GM12878 (cell line): ENCODE measurements at regions not wholly inside any gene's neighbourhood (a gene's known extent, or its start where the extent isn't known, plus 50 kb on each side); places are given as distances from the start of the nearest gene placed in this dataset.

Experiments used
- ATAC-seq: fragments of 200-7000 bp; cut with Tn5 transposase; 3 replicates; pipeline ENCODE4 v1.9.1; 2020; ENCODE audit warnings: mild to moderate bottlenecking, moderate library complexity
- BruUV-seq: library from RNA; stranded (reverse); fragments of 400-500 nt; replicated peaks from 2 replicates; lab custom pipeline; 2021; lab: Mats Ljungman, UMichigan
- CTCF ChIA-PET: fragments of 300-600 bp; sonication (Branson Sonifier 250); formaldehyde crosslinking; extraction: SDS; loops from one replicate; lab custom pipeline; 2021; ENCODE audit warnings: inconsistent platforms; lab: Yijun Ruan, JAX
- POLR2A ChIA-PET: fragments of 350-600 bp; formaldehyde crosslinking; extraction: SDS; loops from one replicate; lab custom pipeline; 2021; ENCODE audit warnings: inconsistent platforms; lab: Charles Lee
- RAD21 ChIA-PET: fragments of 300-600 bp; sonication (Branson Sonifier 250); formaldehyde crosslinking; loops from one replicate; lab custom pipeline; 2023; ENCODE audit warnings: antibody characterized with exemption; ENCODE audit not compliant: unreplicated experiment; lab: Charles Lee
- SMC1A ChIA-PET: fragments of 300-600 bp; sonication (Branson Sonifier 250); formaldehyde crosslinking; loops from one replicate; lab custom pipeline; 2023; ENCODE audit not compliant: unreplicated experiment, uncharacterized antibody; lab: Charles Lee
- DNase-seq: peaks from one replicate; pipeline ENCODE4 v3.0.0-alpha.2; 2011; ENCODE audit warnings: low read depth, low spot score
- FAIRE-seq: peaks from 3 replicates; lab custom pipeline; 2011; peaks lifted over from hg19 to GRCh38; lab: Jason Lieb, UNC
- H2AFZ ChIP-seq: 2 replicates; pipeline ENCODE4 v1.6.0; 2011; ENCODE audit warnings: low read depth, low read length, control low read depth; ENCODE audit not compliant: control insufficient read depth
- H3K27ac ChIP-seq: 2 replicates; pipeline ENCODE4 v1.5.1; 2011; ENCODE audit warnings: control low read depth; ENCODE audit not compliant: control insufficient read depth, insufficient read depth
- H3K27me3 ChIP-seq, 2 experiments: replicated peaks in 1 of 2; 2 replicates each; pipeline versions ENCODE4 v1.6.0 to v1.6.1; 2011; ENCODE audit warnings: low read length in 1 of 2; ENCODE audit not compliant: control insufficient read depth in 2 of 2, insufficient read depth in 2 of 2
- H3K36me3 ChIP-seq, 2 experiments: 2 replicates each; pipeline ENCODE4 v1.5.1; 2011; ENCODE audit warnings: low read length in 1 of 2; ENCODE audit not compliant: control insufficient read depth in 2 of 2, insufficient read depth in 2 of 2
- H3K4me1 ChIP-seq: 2 replicates; pipeline ENCODE4 v1.6.1; 2011; ENCODE audit warnings: mild to moderate bottlenecking, low read length, moderate library complexity, mixed read lengths; ENCODE audit not compliant: control insufficient read depth, insufficient read depth
- H3K4me2 ChIP-seq: 2 replicates; pipeline ENCODE4 v1.6.0; 2011; ENCODE audit warnings: control low read depth; ENCODE audit not compliant: control insufficient read depth, insufficient read depth
- H3K4me3 ChIP-seq: fragments of 200-600 bp; sonication (generic); 2 replicates; pipeline ENCODE4 v1.5.1; 2016
- H3K79me2 ChIP-seq: 2 replicates; pipeline ENCODE4 v1.6.0; 2011; ENCODE audit warnings: low read length; ENCODE audit not compliant: control insufficient read depth, insufficient read depth
- H3K9ac ChIP-seq: 2 replicates; pipeline ENCODE4 v1.8.0; 2011; ENCODE audit warnings: low read length, control low read depth, mixed read lengths; ENCODE audit not compliant: control insufficient read depth, insufficient read depth
- H3K9me3 ChIP-seq: replicated peaks from 3 replicates; pipeline ENCODE4 v1.5.1; 2011; ENCODE audit warnings: mild to moderate bottlenecking, low read length; ENCODE audit not compliant: control insufficient read depth, insufficient read depth
- H4K20me1 ChIP-seq: 2 replicates; pipeline ENCODE4 v1.6.0; 2011; ENCODE audit not compliant: control insufficient read depth, insufficient read depth
- HCFC1 ChIP-seq: fragments of 150-350 bp; IDR thresholded peaks from 2 replicates; pipeline ENCODE4 v1.6.1; 2014; ENCODE audit warnings: low read length
- KLF5 ChIP-seq: fragments of 450-650 bp; IDR thresholded peaks from 2 replicates; pipeline ENCODE4 v1.6.1; 2014; ENCODE audit warnings: mild to moderate bottlenecking; ENCODE audit not compliant: partially characterized antibody
- MTA3 ChIP-seq: IDR thresholded peaks from 2 replicates; pipeline ENCODE4 v1.6.1; 2012; ENCODE audit warnings: low read length, inconsistent platforms, borderline replicate concordance
- MXI1 ChIP-seq: fragments of 150-350 bp; IDR thresholded peaks from 2 replicates; pipeline ENCODE4 v1.6.1; 2011; ENCODE audit warnings: low read depth, mild to moderate bottlenecking, inconsistent platforms, low read length, improper control_type of control experiment
- PAX8 ChIP-seq: fragments of 450-650 bp; IDR thresholded peaks from 2 replicates; pipeline ENCODE4 v1.6.1; 2017; ENCODE audit warnings: mild to moderate bottlenecking, moderate library complexity
- RB1 ChIP-seq: fragments of 450-650 bp; formaldehyde crosslinking; IDR thresholded peaks from 2 replicates; pipeline ENCODE4 v1.6.1; 2017; ENCODE audit warnings: mild to moderate bottlenecking, borderline replicate concordance
- SP1 ChIP-seq: IDR thresholded peaks from one replicate; pipeline ENCODE4 v1.6.1; 2011; ENCODE audit warnings: low read depth, low read length
- SUZ12 ChIP-seq: fragments of 200-600 bp; sonication (generic); IDR thresholded peaks from one replicate; pipeline ENCODE4 v1.6.1; 2018; ENCODE audit warnings: antibody characterized with exemption, mild to moderate bottlenecking; ENCODE audit not compliant: unreplicated experiment
- TARDBP ChIP-seq: IDR thresholded peaks from 2 replicates; pipeline ENCODE4 v1.6.1; 2016; ENCODE audit warnings: borderline replicate concordance
- WGBS: methylation state at CpG from one replicate; pipeline ENCODE4 v1.1.6; 2016; ENCODE audit warnings: low lambda C conversion rate; ENCODE audit not compliant: insufficient replicate concordance, insufficient coverage; ENCODE audit errors: missing lambda C conversion rate; 5-methylcytosine and 5-hydroxymethylcytosine counted together
- in situ Hi-C: fragments of 300-500 bp; cut with MboI; formaldehyde crosslinking; loops from 9 replicates; pipeline ENCODE4 v1.14.3; 2018; ENCODE audit warnings: mixed read lengths
- intact Hi-C: fragments of 100-400 bp; cut with micrococcal nuclease; formaldehyde crosslinking; loops from one replicate; pipeline ENCODE4 v1.14.2; 2022; ENCODE audit not compliant: unreplicated experiment
- TF ChIP-seq, protein P1 (sequence below): fragments of 450-650 bp; IDR thresholded peaks from 2 replicates; pipeline ENCODE4 v1.6.1; 2017; ENCODE audit warnings: mild to moderate bottlenecking, low read depth, inconsistent platforms; ENCODE audit not compliant: poor library complexity, severe bottlenecking
- TF ChIP-seq, protein P2 (sequence below): fragments of 450-650 bp; conservative IDR thresholded peaks from 2 replicates; pipeline ENCODE4 v1.6.1; 2017; ENCODE audit warnings: mild to moderate bottlenecking, moderate library complexity

DNA sequence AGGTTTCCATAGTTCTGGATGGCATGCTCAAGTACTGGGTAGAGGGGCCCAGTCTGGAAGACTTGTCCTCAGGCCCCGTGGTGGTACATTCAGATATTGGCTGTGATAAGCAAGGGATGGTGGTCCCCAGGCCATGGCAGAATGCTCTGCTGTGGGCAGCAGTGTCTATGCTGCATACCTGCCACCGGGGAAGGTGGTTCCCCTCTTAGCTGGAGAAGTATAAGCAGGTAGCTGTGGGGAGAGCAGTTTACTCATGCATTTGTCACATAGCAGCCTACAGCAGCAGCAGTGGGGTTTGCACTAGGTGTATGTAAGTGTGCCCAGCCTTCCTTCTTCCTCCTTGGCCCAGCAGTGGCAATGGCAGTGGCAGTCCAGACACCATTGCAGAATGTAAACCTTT lies 69.3 kb upstream of the ADAMTS20 start:
- RAD21 ChIA-PET, result no interaction called here
- H3K9ac ChIP-seq, result no peak overlapping the region
- POLR2A ChIA-PET, result no interaction called here
- H3K27me3 ChIP-seq, result no peaks in the 10 kb centered on the region
- TF ChIP-seq KLF5 (no peak), TARDBP (no peak), HCFC1 (no peak), MTA3 (no peak), SUZ12 (no peak), SP1 (no peak), MXI1 (no peak), RB1 (no peak), PAX8 (no peak)
- TF ChIP-seq, protein P1, sequence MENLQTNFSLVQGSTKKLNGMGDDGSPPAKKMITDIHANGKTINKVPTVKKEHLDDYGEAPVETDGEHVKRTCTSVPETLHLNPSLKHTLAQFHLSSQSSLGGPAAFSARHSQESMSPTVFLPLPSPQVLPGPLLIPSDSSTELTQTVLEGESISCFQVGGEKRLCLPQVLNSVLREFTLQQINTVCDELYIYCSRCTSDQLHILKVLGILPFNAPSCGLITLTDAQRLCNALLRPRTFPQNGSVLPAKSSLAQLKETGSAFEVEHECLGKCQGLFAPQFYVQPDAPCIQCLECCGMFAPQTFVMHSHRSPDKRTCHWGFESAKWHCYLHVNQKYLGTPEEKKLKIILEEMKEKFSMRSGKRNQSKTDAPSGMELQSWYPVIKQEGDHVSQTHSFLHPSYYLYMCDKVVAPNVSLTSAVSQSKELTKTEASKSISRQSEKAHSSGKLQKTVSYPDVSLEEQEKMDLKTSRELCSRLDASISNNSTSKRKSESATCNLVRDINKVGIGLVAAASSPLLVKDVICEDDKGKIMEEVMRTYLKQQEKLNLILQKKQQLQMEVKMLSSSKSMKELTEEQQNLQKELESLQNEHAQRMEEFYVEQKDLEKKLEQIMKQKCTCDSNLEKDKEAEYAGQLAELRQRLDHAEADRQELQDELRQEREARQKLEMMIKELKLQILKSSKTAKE, result no peak
- TF ChIP-seq, protein P2, sequence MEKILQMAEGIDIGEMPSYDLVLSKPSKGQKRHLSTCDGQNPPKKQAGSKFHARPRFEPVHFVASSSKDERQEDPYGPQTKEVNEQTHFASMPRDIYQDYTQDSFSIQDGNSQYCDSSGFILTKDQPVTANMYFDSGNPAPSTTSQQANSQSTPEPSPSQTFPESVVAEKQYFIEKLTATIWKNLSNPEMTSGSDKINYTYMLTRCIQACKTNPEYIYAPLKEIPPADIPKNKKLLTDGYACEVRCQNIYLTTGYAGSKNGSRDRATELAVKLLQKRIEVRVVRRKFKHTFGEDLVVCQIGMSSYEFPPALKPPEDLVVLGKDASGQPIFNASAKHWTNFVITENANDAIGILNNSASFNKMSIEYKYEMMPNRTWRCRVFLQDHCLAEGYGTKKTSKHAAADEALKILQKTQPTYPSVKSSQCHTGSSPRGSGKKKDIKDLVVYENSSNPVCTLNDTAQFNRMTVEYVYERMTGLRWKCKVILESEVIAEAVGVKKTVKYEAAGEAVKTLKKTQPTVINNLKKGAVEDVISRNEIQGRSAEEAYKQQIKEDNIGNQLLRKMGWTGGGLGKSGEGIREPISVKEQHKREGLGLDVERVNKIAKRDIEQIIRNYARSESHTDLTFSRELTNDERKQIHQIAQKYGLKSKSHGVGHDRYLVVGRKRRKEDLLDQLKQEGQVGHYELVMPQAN, result no peak
- 0% methylated on average over 2 of the region's 2 CpGs for WGBS
- no peak overlapping the region for H3K4me3 ChIP-seq
- no peak overlapping the region for H2AFZ ChIP-seq
- SMC1A ChIA-PET, result no interaction called here
- intact Hi-C loops, result no loop called here
- ATAC-seq (no peak), FAIRE-seq (no peak), DNase-seq (no peak)
- H3K79me2 ChIP-seq, result no peaks in the 10 kb centered on the region
- CTCF ChIA-PET, result no interaction called here
- in situ Hi-C loops, result no loop called here
- no peaks in the 10 kb centered on the region for H4K20me1 ChIP-seq
- H3K4me1 ChIP-seq, result no peaks in the 10 kb centered on the region
- no peaks in the 10 kb centered on the region for H3K36me3 ChIP-seq
- H3K27ac ChIP-seq, result no peak overlapping the region
- H3K9me3 ChIP-seq, result no peaks in the 10 kb centered on the region
- no peak overlapping the region for H3K4me2 ChIP-seq
- BruUV-seq, result no TSS peak
